OCI-LY7 (cell line): ENCODE measurements at regions not wholly inside any gene's neighbourhood (a gene's known extent, or its start where the extent isn't known, plus 50 kb on each side); places are given as distances from the start of the nearest gene placed in this dataset.

Experiments used
- EZH2phosphoT487 ChIP-seq: fragments of 200-600 bp; sonication (generic); IDR thresholded peaks from 2 replicates; pipeline ENCODE4 v1.6.1; 2018; ENCODE audit warnings: low read depth, borderline replicate concordance, mild to moderate bottlenecking, mixed run types, antibody characterized with exemption, low read length, moderate library complexity, mixed read lengths
- TF ChIP-seq, protein P1 (sequence below): fragments of 200-600 bp; sonication (generic); conservative IDR thresholded peaks from 2 replicates; pipeline ENCODE4 v1.5.1; 2014; ENCODE audit warnings: mild to moderate bottlenecking, antibody characterized with exemption, low read length, moderate library complexity, mixed read lengths

DNA sequence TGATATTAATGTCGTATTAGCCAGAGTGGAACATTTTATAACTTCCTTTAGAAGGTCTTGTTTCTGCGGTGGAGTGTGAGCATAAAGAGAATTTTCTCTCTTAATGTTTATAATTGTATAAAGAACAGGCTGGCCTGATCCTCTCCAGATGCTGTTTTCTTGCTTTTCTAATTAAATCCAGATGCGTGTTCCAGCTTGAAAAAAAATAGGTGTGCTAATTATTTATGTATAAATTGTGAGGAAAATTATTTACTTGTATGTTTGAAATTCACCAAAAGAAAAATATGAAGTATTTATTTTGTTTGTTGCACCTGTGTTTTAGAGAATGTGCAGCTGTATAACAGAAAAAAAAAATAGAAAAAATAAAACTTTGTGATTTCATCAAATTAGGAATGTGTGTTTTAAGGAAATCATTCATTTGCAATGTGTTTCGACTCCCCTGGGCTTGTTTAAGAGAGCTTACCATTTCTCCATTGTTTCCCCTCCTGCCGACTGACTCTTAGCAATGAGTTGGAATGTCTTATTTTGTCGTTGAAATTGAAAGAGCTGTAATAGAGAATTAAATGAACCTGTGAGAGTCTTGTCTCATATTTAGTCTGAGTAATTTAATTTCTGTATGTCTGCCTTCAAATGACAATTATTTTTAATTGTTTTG is 220.1 kb upstream of the NXPH2 start:
- TF ChIP-seq, protein P1, sequence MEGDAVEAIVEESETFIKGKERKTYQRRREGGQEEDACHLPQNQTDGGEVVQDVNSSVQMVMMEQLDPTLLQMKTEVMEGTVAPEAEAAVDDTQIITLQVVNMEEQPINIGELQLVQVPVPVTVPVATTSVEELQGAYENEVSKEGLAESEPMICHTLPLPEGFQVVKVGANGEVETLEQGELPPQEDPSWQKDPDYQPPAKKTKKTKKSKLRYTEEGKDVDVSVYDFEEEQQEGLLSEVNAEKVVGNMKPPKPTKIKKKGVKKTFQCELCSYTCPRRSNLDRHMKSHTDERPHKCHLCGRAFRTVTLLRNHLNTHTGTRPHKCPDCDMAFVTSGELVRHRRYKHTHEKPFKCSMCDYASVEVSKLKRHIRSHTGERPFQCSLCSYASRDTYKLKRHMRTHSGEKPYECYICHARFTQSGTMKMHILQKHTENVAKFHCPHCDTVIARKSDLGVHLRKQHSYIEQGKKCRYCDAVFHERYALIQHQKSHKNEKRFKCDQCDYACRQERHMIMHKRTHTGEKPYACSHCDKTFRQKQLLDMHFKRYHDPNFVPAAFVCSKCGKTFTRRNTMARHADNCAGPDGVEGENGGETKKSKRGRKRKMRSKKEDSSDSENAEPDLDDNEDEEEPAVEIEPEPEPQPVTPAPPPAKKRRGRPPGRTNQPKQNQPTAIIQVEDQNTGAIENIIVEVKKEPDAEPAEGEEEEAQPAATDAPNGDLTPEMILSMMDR: no peak
- TF ChIP-seq EZH2phosphoT487: no peak
